ENCODE measurements at regions not wholly inside any gene's neighbourhood (a gene's known extent, or its start where the extent isn't known, plus 50 kb on each side); places are given as distances from the start of the nearest gene placed in this dataset.
"Not testable (repeated sequence)": the region's sequence is repeated elsewhere in the genome, so short reads cannot be mapped to it uniquely, and the experiment has no call there.

GRCh38 chrX:41002026-41002425, 83.2 kb upstream of the USP9X start:
- no peak for DNase-seq (ENCODE audit: low read depth in 2 of 2)

GRCh38 chrX:41003506-41004270, 81.6 kb upstream of the USP9X start:
- no peak for DNase-seq (ENCODE audit: low read depth in 2 of 2)

GRCh38 chrX:41005445-41005992, 79.7 kb upstream of the USP9X start:
- no peak for DNase-seq (ENCODE audit: low read depth in 2 of 2)

GRCh38 chrX:41009850-41010846, 75.1 kb upstream of the USP9X start:
- DNase-seq (ENCODE audit: low read depth in 2 of 2): peak in 1 of 2 donors; percentile 12

GRCh38 chrX:41014776-41015360, 70.4 kb upstream of the USP9X start:
- no peak for DNase-seq (ENCODE audit: low read depth in 2 of 2)

GRCh38 chrX:41017785-41018184, 67.5 kb upstream of the USP9X start:
- DNase-seq (ENCODE audit: low read depth in 2 of 2): not testable (repeated sequence)

GRCh38 chrX:41018391-41019040, 66.7 kb upstream of the USP9X start:
- not testable (repeated sequence) for DNase-seq (ENCODE audit: low read depth in 2 of 2)

GRCh38 chrX:41019041-41019392, 66.2 kb upstream of the USP9X start:
- DNase-seq (ENCODE audit: low read depth in 2 of 2): no peak

- no peak for DNase-seq (ENCODE audit: low read depth in 2 of 2)
Observed at GRCh38 chrX:41022566-41022965, 62.7 kb upstream of the USP9X start.

- DNase-seq (ENCODE audit: low read depth in 2 of 2): no peak
Observed at GRCh38 chrX:41023098-41023497, 62.1 kb upstream of the USP9X start.

GRCh38 chrX:41024335-41024734, 60.9 kb upstream of the USP9X start:
- not testable (repeated sequence) for DNase-seq (ENCODE audit: low read depth in 2 of 2)

- no peak for DNase-seq (ENCODE audit: low read depth in 2 of 2)
Observed at GRCh38 chrX:41024755-41025154, 60.5 kb upstream of the USP9X start.

GRCh38 chrX:41025926-41026701, 59.1 kb upstream of the USP9X start:
- DNase-seq (ENCODE audit: low read depth in 2 of 2): no peak

GRCh38 chrX:41026702-41027078, 58.6 kb upstream of the USP9X start:
- DNase-seq (ENCODE audit: low read depth in 2 of 2): no peak

GRCh38 chrX:41029332-41029731, 55.9 kb upstream of the USP9X start:
- DNase-seq (ENCODE audit: low read depth in 2 of 2): no peak

- no peak for DNase-seq (ENCODE audit: low read depth in 2 of 2)
Observed at GRCh38 chrX:41031256-41031967, 53.8 kb upstream of the USP9X start.

- DNase-seq (ENCODE audit: low read depth in 2 of 2): no peak
Observed at GRCh38 chrX:41033299-41033698, 51.9 kb upstream of the USP9X start.

- DNase-seq (ENCODE audit: low read depth in 2 of 2): not testable (repeated sequence)
Observed at GRCh38 chrX:41034902-41035301, 50.3 kb upstream of the USP9X start.

Measured in stimulated activated CD8-positive, alpha-beta memory T cell treated with anti-CD3 and anti-CD28 coated beads, Interleukin-15, amount 100 ng/mL, for 48 hours (primary cell).